HG03460 (cell line): ENCODE measurements at regions not wholly inside any gene's neighbourhood (a gene's known extent, or its start where the extent isn't known, plus 50 kb on each side); places are given as distances from the start of the nearest gene placed in this dataset.
"Not testable (repeated sequence)": the region's sequence is repeated elsewhere in the genome, so short reads cannot be mapped to it uniquely, and the experiment has no call there.

Experiments
- ATAC-seq: cut with Tn5 transposase; IDR thresholded peaks from one replicate; pipeline ENCODE4 v1.9.1; 2021; ENCODE audit not compliant: unreplicated experiment

- no peak for ATAC-seq
Measured at GRCh38 chr15:31217566-31218270, 108.9 kb upstream of the KLF13 start.

DNA sequence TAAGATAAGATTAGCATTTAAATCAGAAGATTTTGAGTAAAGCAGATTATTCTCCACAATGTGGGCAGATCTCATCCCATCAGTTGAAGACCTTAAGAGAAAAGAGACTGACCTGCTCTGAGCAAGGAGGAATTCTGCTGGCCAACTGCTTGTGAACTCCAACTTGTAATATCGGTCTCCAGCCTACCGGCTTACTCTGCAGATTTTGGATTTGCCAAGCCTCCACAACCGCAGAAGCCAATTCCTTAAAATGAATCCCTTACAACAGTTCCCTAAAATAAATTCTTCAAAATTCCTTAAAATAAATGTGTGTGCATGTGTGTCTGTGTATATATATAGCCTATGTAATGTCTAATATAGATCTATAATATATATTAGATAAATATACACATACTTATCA, 107.4 kb upstream of the KLF13 start:
- no peak for ATAC-seq

DNA sequence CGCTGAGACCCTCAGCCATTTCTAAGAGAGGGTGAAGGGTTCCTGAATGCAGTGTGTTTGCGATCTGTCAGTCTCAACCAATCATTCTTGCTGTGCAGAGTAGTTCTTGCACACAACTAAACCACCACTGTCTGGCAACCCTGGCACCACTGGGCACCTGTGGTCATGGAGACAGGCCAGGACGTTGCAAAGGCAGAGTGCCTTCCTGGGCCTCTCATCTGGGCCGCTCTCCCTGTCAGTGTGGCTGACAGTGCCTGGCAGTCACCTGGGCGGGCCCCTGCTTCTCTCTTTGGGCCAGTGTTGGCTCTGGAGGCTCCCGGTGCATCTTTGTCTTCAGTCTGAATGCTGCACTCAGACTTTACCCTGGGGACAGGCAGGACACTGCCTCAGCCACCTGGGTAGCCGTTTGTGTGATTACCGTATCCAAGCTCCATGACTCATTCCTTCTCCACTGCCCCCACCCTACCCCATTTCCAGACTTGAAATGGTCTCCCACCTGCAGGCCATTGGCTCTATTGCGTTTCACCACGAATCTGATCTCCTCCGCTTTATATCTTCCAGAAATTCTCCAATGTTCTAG, 104.6 kb upstream of the KLF13 start:
- no peak for ATAC-seq

DNA sequence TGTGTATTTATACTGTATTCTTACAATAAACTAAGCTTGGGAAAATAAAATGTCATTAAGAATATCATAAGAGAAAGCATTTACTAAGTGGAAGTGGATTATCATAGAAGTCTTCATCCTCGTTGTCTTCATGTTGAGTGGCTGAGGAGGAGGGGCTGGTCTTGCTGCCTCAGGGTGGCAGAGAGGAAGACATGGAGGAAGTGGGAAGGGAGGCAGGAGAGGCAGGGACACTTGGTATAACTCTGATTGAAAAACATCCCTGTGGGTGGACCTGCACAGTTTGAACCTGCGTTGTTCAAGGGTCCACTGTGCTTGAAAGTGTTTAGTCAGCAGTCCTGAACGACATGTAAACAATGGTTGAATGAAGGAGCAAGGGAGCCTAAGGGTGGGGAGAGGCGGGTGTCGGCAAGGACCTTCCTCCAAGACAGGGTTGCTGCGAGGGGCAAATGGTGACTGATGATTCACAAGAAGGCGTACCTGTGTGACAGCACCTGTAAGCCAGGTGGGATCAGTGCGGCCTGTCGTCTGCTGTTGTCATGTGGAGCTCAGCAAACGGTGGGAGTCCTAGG, 103.8 kb upstream of the KLF13 start:
- ATAC-seq: no peak

- no peak for ATAC-seq
Measured at GRCh38 chr15:31223478-31224350, 102.9 kb upstream of the KLF13 start.

DNA sequence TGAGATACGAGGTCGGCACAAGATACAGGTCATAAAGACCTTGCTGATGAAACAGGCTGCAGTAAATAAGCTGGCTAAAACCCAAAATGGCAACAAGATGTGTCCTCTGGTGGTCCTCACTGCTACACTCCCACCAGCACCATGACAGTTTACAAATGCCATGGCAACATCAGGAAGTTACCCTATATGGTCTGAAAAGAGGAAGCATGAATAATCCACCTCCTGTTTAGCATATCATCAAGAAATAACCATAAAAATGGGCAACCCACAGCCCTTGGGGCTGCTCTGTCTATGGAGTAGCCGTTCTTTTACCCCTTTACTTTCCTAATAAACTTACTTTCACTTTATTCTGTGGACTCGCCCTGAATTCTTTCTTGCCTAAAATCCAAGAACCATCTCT, 102.0 kb upstream of the KLF13 start:
- ATAC-seq: not testable (repeated sequence)

- no peak for ATAC-seq
Measured at GRCh38 chr15:31225356-31225955, 101.2 kb upstream of the KLF13 start.

GRCh38 chr15:31226021-31226420, 100.6 kb upstream of the KLF13 start:
- ATAC-seq: no peak

- no peak for ATAC-seq
Measured at GRCh38 chr15:31227235-31227634, 99.4 kb upstream of the KLF13 start.

GRCh38 chr15:31228011-31228484, 98.6 kb upstream of the KLF13 start:
- no peak for ATAC-seq

GRCh38 chr15:31228980-31229826, 97.4 kb upstream of the KLF13 start:
- ATAC-seq: peak; percentile 68

- ATAC-seq: peak; percentile 81
Measured at GRCh38 chr15:31230630-31231485, 95.8 kb upstream of the KLF13 start.

GRCh38 chr15:31234815-31235214, 91.8 kb upstream of the KLF13 start:
- ATAC-seq: no peak

DNA sequence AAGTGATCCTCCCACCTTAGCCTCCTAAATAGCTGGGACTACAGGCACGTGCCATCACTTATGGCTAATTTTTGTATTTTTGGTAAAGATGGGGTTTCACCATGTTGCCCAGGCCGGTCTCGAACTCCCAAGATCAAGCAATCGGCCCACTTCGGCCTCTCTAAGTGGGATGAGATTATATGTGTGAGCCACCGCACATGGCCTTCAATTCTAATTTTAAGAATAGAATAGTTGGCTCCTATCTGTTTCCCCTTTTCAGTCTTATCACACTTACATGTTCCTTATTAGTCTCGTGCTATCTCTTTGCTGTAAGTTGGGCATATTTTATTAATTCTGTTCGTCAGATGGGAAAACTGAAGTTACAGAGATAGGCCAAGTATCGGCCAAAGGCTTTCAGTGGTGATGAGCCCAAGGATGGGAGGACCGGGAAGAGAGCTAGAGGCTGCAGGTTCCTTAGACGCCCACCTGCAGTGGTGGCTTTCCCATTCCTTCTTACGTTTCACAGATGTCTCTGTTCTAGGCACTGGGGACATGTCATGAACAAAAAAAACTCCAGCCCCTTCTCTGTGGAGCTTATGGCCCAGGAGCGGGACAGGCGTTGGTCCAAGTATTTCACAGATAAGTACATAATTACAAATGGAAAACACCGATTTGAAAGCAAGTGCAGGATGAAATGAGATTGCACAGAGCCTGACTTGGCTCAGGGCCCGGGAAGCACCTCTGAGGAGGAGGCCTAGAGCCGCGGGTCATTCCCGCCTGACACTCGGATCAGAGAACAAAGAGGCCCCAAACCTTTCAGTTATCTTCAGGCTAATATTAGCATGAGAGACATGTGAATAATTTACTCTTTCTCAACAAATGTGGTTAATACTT, 91.1 kb upstream of the KLF13 start:
- no peak for ATAC-seq

- ATAC-seq: no peak
Measured at GRCh38 chr15:31236184-31237042, 90.2 kb upstream of the KLF13 start.

DNA sequence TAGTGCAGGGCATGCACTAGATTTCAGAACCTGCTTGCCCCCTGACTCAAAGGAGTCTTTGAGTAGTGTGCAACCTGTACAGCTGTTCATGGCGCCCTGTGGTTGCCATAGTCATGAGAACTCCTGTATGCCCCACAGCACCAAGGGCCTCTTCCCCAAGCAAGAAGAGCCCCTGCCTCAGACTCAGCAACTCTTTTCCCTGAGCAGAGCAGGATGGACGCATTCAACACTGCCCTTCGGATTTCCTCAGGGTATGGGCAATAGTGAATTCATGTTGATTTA, 89.7 kb upstream of the KLF13 start:
- ATAC-seq: no peak

DNA sequence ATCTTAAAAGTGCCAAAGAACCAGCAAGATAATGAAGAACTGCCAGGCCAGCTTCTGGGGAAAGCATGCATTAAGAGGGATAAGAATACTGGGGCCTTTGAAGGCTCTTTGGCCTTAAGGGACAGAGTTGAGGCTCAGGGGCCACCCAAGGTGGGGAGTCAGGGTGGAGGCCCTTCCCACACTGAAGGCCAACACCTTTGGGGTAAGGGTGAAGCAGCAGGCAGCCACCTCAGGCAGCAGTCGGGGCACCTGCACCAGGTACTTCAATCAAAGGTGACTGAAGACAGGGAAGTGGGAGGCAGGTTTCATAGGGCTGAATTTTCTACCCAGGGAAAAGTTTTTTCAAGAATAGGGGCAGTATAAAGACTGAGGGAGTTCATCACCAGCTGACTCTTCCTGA, 87.7 kb upstream of the KLF13 start:
- ATAC-seq: no peak

DNA sequence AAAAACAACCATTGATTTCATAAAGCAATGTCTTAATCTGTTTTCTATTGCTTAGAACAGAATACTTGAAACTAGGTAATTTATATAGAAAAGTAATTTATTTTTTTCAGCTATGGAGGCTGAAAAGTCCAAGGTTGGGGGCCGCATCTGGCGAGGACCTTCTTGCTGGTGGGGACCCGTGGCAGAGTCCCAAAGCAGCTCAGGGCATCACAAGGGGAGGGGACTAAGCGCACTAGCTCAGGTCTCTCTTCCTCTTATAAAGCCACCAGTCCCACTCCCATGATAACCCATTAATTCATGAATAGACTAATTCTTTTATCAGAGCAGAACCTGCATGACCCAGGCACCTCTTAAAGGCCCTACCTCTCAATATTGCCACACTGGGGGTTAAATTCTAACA, 87.2 kb upstream of the KLF13 start:
- ATAC-seq: no peak
